ENCODE measurements at regions not wholly inside any gene's neighbourhood (a gene's known extent, or its start where the extent isn't known, plus 50 kb on each side); places are given as distances from the start of the nearest gene placed in this dataset.

- TF ChIP-seq, protein P1, sequence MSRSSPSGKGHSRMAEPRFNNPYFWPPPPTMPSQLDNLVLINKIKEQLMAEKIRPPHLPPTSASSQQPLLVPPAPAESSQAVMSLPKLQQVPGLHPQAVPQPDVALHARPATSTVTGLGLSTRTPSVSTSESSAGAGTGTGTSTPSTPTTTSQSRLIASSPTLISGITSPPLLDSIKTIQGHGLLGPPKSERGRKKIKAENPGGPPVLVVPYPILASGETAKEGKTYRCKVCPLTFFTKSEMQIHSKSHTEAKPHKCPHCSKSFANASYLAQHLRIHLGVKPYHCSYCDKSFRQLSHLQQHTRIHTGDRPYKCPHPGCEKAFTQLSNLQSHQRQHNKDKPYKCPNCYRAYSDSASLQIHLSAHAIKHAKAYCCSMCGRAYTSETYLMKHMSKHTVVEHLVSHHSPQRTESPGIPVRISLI (tag by site-specific recombination; IDR thresholded peaks at IDR 0.05), result no peak
- TF ChIP-seq ZSCAN30 (tag by site-specific recombination; IDR thresholded peaks at IDR 0.05), result no peak
- TF ChIP-seq ZNF596 (tag by site-specific recombination; IDR thresholded peaks at IDR 0.05), result no peak
- no peak for TF ChIP-seq ZNF266 (tag by site-specific recombination; IDR thresholded peaks at IDR 0.05; ENCODE audit: low read depth)
These were observed 428.5 kb downstream of the CD83 start (continued) for GRCh38 chr6:14546036-14546435.

DNA sequence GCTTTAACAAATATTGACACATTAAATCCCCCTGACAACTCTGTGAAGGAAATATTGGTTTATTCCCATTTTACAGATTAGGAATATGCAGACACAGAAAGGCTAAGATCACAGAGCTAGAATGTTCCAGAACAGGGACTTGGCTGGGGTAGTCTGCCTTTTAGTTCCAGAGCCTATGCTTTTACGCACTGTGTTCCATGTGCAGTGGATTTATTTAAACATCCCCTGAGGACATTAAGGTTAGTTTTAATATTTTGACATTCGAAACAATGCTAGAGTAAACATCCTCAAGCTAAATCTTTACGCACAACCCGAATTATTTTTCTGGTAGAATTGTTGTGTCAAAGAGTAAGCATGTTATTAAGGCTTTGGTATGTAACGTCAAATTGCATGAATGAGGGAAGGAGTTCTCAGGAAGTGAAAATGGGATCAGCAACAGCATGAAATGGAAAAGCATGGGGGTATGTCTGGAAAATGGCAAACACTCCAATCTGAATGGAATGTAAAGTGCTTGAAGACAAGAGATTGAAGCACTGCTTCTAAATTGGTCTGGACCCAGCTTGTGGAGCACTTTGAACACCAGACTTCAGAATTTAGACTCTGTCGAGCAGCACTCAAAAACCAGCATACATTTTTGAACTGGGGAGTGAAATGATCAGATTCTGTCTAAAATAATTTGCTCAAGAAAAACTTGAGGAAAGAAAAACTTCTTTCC, 429.9 kb downstream of the CD83 start:
- Histone ChIP-seq H3K36me3 (ENCODE audit: control insufficient read depth in 2 of 2, insufficient read depth in 1 of 2, low read length in 2 of 2) (no peaks in the 10 kb centered on the region), H3K9me3 (ENCODE audit: control insufficient read depth, insufficient read depth, low read depth, low read length) (no peaks in the 10 kb centered on the region), H3K4me1 (ENCODE audit: control insufficient read depth, insufficient read depth, low read length) (peaks cover 13% of the 10 kb centered on the region), H3K4me3 (ENCODE audit: low read depth, low read length) (no peak overlapping the region), H3K27ac (ENCODE audit: extremely low read depth, low read depth, low read length) (no peak overlapping the region)
- ChIA-PET POLR2A (no interaction called here), CTCF (no interaction called here)
- TF ChIP-seq, protein P2, sequence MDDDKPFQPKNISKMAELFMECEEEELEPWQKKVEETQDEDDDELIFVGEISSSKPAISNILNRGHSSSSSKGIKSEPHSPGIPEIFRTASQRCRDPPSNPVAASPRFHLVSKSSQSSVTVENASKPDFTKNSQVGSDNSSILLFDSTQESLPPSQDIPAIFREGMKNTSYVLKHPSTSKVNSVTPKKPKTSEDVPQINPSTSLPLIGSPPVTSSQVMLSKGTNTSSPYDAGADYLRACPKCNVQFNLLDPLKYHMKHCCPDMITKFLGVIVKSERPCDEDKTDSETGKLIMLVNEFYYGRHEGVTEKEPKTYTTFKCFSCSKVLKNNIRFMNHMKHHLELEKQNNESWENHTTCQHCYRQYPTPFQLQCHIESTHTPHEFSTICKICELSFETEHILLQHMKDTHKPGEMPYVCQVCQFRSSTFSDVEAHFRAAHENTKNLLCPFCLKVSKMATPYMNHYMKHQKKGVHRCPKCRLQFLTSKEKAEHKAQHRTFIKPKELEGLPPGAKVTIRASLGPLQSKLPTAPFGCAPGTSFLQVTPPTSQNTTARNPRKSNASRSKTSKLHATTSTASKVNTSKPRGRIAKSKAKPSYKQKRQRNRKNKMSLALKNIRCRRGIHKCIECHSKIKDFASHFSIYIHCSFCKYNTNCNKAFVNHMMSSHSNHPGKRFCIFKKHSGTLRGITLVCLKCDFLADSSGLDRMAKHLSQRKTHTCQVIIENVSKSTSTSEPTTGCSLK (tag by site-specific recombination; IDR thresholded peaks at IDR 0.05), result no peak
- TF ChIP-seq, protein P3, sequence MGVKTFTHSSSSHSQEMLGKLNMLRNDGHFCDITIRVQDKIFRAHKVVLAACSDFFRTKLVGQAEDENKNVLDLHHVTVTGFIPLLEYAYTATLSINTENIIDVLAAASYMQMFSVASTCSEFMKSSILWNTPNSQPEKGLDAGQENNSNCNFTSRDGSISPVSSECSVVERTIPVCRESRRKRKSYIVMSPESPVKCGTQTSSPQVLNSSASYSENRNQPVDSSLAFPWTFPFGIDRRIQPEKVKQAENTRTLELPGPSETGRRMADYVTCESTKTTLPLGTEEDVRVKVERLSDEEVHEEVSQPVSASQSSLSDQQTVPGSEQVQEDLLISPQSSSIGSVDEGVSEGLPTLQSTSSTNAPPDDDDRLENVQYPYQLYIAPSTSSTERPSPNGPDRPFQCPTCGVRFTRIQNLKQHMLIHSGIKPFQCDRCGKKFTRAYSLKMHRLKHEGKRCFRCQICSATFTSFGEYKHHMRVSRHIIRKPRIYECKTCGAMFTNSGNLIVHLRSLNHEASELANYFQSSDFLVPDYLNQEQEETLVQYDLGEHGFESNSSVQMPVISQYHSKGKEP (tag by site-specific recombination; IDR thresholded peaks at IDR 0.05), result no peak
- TF ChIP-seq ZNF19 (tag by site-specific recombination; IDR thresholded peaks at IDR 0.05; ENCODE audit: low read depth) (no peak), ZNF155 (tag by site-specific recombination; IDR thresholded peaks at IDR 0.05) (no peak), ZNF148 (tag by site-specific recombination; IDR thresholded peaks at IDR 0.05; ENCODE audit: borderline replicate concordance) (no peak), ZNF302 (tag by site-specific recombination; IDR thresholded peaks at IDR 0.05; ENCODE audit: low read depth) (no peak), ZNF266 (tag by site-specific recombination; IDR thresholded peaks at IDR 0.05; ENCODE audit: low read depth) (no peak), ZNF354C (tag by site-specific recombination; IDR thresholded peaks at IDR 0.05; ENCODE audit: borderline replicate concordance, low read depth) (no peak), TCF7L2 (IDR thresholded peaks at IDR 0.05; ENCODE audit: borderline replicate concordance, low read depth, low read length) (no peak), GLIS2 (tag by site-specific recombination; IDR thresholded peaks at IDR 0.05) (no peak), ZNF416 (tag by site-specific recombination; IDR thresholded peaks at IDR 0.05) (no peak), ZBTB7A (tag by site-specific recombination; IDR thresholded peaks at IDR 0.05; ENCODE audit: low read depth) (no peak), ZNF341 (tag by site-specific recombination; IDR thresholded peaks at IDR 0.05; ENCODE audit: low read depth) (no peak)
